Hematopoietic multipotent progenitor cell treated with erythropoietin and hydrocortisone succinate and interleukin-3 and kit ligand, for 17 days (in vitro differentiated cells): ENCODE measurements at regions not wholly inside any gene's neighbourhood (a gene's known extent, or its start where the extent isn't known, plus 50 kb on each side); places are given as distances from the start of the nearest gene placed in this dataset.

Source experiments
- DNase-seq: peaks from one replicate; pipeline ENCODE4 v3.0.0-alpha.2; 2015; ENCODE audit warnings: low spot score

DNA sequence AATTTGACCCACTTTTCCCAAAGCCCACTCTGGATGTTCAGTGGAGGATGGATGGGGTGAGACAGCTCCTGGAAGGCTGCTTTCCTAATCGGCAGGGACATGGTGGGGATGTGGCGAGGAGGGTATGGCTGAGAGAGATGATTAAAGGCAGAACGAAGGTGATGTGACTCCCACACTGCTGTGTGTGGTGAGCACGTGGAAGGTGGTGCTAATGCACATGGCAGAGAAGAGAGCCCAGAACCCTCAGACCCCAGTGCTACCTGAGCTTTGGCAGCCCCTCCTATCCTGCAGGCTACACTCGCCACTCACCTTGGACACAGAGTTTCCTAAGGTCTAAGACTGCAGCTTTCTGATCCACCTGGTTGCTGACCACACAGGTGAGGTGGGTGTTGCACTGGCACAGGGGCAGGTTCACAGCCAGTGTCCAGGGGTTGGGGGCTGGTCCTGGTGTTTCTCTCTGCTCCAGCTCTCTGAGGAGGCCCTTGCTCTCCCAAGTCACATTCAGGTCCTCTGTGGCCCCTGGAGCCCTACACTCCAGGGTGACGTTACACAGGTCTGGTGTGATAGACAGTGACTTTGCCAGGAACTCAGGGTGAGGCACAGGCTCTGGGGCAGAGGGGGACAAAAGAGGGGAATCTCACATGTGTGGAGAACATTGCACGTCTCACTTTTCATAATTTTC lies 151.4 kb upstream of the ETV3 start:
- no peak for DNase-seq

DNA sequence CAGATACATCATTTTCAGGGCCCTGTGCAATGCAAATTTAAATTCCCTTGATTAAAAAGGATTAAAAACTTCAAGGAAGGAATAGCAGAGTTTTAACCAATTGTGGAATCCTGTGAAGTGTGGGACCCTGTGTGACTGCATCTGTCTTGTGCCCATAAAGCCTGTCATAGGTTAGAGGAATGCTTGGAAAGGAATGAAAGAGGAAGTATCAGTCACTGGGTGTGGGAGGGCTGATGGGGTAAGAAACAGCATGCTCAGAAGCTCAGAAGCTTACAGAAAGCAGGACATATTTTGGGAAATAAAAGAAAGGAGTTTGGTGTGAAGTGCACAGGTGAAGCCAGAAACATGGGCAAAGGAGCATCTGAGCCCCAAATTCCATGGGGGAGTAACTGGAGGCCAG lies 150.8 kb upstream of the ETV3 start:
- no peak for DNase-seq

DNA sequence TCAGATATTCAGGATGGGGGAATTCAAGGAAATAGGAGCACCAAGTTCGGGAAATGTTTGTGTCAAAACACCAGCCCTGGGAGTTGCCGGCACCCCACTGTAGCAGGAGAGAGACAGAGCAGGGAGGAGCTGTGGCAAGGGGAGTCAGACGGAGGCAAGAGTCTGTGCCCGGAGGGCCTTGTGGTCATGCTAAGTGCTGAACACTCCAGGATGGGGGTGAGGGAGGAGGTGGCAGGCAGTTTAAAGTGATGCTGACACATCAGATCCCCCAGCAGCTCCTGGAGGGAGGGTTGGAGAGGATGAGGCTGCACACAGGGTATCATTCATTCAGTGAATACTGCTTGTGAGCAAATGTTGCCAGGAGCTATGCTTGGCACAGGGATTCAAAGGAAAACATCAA lies 150.3 kb upstream of the ETV3 start:
- DNase-seq, result no peak

- DNase-seq, result no peak
Measured at GRCh38 chr1:157288006-157288405, 149.8 kb upstream of the ETV3 start.

DNA sequence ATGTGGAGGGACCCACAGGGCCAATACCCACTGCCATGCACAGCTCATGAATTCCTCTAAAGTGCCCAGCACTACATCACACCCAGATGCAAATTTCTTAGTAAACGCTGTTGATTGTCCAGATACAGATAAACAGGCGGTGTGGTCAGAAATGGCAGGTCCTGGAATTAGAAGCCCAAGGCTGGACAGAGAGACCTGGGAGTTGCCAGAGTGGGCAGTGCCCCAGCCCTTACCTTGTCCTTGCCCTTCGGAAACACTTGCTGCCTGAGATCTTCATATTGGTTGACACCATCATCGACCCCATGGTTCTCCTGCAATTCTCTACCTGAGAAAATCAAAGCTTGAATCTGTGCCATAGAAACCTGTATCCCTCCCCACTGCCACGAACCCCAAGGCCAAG lies 149.3 kb upstream of the ETV3 start:
- DNase-seq, result no peak

DNA sequence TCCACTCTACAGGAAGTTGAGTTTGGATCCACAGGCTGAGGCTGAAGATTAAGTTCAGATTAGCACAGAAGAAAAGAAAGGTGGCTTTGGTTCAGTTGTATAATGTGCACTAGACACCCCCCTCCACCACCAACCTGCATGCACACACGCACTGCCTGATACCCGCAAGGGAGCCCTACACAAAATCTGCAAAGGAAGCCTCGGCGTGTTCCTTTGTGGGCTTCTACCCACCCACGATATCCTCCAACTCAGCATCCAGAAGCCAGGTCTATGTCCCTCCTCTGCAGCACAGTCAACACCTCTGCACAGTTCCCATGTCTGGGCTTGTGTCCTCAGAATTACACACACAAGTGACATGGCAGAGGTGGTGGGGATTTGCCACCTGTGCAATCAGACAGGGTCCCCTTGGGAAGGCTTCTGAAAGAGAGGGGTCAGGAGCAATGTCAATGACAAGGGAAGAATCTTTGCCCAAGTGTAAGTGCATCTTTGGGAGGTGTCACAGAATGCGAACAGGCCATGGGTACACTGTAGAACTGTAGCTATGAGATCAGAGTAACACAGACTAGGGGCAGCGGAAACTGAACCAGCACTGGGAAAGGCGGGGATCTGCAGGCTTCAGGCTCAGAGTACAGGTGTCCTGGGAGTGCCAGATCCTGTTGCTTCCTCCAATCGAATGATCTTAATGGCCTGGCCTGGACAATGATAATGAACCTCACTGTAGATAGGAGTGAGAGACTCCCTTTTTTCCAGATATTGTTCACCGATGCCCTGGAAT lies 148.6 kb upstream of the ETV3 start:
- no peak for DNase-seq

DNA sequence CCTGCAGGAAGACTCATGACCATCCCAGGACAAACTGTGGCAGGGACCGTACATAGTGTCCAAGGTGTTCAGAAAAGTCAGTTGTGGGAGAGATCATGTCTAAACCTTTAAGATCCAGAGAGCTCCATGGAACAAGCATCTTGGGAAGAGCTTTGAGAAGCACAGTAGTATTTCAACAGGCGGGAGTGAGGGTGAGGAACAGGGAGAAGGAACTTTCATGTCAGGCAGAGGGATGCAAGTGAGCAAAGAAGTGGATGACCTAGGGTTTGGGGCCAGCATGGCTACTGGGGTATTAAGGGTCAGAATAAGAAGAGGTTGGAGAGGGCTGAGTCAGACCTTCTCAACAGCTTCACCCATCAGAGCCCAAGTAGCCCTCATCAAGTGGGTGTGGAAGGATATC lies 147.9 kb upstream of the ETV3 start:
- peak; percentile 18 for DNase-seq

DNA sequence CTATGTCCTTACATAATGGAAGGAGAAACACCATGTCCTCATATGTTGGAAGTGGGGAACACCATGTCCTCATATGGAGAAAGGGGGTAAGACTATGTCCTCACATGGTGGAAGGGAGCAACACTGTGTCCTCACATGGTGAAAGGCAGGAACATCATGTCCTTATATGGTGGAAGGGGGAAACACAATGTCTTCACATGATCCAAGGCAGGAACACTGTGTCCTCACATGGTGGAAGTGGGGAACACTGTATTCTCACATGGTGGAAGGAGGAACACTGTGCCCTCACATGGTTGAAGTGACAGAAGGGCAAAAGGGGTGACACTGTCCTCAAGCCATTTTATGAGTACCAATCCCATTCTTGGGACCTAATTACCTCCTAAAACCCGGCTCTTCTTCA lies 146.3 kb upstream of the ETV3 start:
- no peak for DNase-seq

- DNase-seq, result no peak
Measured at GRCh38 chr1:157279802-157280140, 141.6 kb upstream of the ETV3 start.

- peak; percentile 88 for DNase-seq
Measured at GRCh38 chr1:157279138-157279801, 141.1 kb upstream of the ETV3 start.

- DNase-seq, result peak; percentile 69
Measured at GRCh38 chr1:157278383-157279137, 140.4 kb upstream of the ETV3 start.

GRCh38 chr1:157277913-157278312 lies 139.7 kb upstream of the ETV3 start:
- DNase-seq, result peak; percentile 58

DNA sequence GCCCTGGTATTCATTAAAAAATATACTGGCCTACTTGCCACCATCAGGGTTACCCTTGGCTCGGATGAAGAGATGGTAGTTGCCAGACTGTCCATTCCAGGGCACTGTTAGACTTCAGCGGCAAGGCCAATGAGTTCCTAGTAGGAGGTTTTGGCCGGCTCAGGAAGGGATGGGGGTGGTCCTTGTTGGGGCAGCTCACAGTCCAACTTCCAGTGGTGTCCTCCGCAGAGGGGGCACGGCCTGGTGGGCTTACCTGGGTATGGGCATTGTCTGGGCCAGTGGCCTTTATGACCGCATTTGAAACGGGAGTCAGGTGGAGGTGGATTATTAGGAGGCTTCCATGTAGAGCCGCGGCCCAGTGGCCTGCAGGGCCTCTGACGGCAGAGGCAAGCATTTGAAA lies 139.1 kb upstream of the ETV3 start:
- peak; percentile 42 for DNase-seq

DNA sequence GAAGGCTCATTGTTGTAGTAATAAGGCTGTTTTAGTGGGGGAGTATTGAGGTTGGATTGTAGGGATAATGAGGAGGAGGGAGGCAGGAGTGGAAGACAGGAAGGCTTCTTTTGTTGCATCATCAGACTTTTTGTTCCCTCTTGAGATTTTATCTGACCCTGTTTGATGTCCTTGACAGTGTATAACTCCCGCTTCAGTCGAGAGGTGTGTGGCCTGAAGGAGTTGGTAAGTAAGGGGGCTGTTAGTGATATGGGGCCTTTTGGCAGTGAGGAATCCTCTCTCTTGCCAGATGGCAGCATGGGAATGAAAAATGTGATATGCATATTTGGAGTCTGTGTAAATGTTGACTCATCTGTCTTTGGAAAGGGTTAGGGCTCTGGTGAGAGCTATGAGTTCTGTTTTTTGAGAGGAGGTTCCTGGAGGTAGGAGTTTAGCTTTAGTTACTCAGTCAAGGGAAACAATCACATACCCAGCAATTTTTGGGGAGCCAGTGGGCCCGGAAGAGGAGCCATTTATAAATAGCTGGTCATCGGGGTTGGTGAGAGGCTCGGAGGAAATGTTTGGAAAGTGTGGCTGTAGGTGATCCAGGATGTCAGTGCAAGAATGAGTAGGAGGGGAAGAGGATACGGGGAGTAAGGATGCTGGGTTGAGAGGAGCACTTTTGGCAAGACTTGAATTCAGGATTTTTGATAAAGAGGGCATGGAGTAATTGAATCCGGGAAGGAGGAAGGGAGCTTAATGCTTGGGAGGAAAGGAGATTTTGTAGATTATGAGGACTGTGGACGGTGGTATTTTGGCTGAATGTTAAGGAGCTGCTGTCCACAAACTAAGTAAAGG lies 136.7 kb upstream of the ETV3 start:
- DNase-seq, result peak; percentile 88

GRCh38 chr1:157272729-157273524 lies 134.7 kb upstream of the ETV3 start:
- DNase-seq, result no peak

- DNase-seq, result no peak
Measured at GRCh38 chr1:157272264-157272663, 134.1 kb upstream of the ETV3 start.

DNA sequence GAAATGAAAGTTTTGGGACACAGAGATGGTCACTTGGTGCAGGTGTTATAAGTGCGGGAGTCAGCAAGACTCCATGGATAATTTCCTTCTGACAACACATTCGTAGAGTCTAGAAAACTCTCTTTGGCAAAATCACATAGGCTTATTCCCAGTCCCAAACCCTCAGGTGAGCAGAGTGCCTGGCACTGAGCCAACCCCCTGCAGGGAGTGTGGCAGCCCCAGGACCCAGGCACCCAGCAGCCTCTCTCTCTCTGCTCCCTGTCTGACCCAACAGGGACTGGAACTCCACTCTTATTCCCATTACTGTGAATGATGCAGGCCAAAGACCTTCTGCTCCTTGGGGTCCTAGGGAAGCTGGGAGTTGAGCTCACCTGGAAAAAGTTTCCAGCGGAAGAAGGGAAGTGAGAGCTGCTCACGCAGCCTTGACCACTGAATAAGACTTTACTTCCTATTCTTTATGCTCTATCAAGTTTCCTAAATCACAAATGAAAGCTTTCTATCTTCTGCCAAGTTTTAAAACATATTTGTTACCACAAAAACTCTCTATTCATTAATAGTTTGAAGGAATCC lies 132.6 kb upstream of the ETV3 start:
- DNase-seq, result no peak

GRCh38 chr1:157269656-157270375 lies 131.6 kb upstream of the ETV3 start:
- DNase-seq, result no peak

GRCh38 chr1:157262891-157263290 lies 124.7 kb upstream of the ETV3 start:
- DNase-seq, result no peak

DNA sequence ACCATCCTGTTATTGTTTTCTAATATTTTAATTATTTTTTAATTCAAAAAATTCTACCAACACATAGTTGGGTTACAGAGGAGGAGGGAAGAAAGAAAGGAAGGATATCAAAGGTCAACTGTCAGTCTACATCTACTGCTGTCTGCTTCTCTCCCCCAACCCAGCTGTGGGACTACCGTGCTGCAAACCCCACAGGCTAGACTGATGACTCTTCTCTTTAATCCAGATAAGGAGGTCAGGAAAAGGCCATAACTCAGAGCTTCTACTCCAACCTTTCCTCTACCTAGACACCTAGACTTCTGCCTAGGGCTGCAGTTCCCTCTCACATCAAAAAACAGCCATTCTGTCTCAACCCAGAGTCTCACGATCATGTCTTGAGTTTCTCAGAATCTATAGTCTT lies 124.2 kb upstream of the ETV3 start:
- DNase-seq, result no peak
